GM21825 (cell line): ENCODE measurements at regions not wholly inside any gene's neighbourhood (a gene's known extent, or its start where the extent isn't known, plus 50 kb on each side); places are given as distances from the start of the nearest gene placed in this dataset.

Experiments used
- ATAC-seq: cut with Tn5 transposase; IDR thresholded peaks from one replicate; pipeline ENCODE4 v1.9.1; 2021; ENCODE audit warnings: mild to moderate bottlenecking, moderate library complexity; ENCODE audit not compliant: unreplicated experiment

- ATAC-seq = no peak
These were observed 248.4 kb downstream of the C16orf95 start for GRCh38 chr16:87068762-87069150.

DNA sequence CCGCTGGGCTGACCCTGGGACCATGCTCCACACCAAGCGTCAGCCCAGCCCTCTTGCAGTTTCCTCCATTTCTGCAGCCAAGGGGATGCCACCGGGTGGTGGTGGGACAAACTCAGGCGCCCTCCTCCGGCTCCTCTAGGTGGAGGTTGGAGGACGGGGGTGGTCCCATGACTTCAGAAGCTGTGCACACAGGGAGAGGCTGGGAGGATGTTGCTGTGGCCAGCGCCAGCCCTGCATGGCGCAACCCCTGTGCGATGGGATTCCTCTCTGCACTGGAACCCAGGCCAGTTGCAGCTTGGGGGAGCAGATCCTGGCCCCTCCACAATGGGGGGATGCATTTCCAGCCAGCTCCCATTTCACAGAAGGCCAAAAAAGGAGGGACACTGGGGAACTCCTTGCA, 246.5 kb downstream of the C16orf95 start:
- no peak for ATAC-seq

- ATAC-seq = no peak
These were observed 245.1 kb downstream of the C16orf95 start for GRCh38 chr16:87072101-87072500.

- no peak for ATAC-seq
These were observed 242.4 kb downstream of the C16orf95 start for GRCh38 chr16:87074641-87075318.

DNA sequence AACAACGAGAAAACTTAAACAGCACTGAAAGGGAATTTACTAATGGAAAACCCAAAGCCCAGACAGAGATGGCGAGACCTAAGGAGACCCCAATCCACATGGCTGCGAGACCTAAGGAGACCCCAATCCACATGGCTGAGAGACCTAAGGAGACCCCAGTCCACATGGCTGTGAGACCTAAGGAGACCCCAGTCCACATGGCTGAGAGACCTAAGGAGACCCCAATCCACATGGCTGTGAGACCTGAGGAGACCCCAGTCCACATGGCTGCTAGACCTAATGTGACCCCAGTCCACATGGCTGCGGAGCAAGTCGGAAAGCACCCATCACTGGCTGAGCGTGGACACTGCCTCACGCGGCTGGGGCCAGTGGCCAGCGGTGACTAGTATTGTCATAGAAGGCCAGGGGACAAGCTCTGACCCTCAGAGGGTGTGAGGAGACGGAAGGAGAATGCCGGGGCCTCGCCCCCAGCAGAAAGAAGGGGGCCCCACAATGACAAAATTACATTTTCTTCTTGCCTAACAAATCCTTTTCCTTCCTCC, 241.8 kb downstream of the C16orf95 start:
- no peak for ATAC-seq

- no peak for ATAC-seq
These were observed 240.8 kb downstream of the C16orf95 start for GRCh38 chr16:87076331-87076949.

DNA sequence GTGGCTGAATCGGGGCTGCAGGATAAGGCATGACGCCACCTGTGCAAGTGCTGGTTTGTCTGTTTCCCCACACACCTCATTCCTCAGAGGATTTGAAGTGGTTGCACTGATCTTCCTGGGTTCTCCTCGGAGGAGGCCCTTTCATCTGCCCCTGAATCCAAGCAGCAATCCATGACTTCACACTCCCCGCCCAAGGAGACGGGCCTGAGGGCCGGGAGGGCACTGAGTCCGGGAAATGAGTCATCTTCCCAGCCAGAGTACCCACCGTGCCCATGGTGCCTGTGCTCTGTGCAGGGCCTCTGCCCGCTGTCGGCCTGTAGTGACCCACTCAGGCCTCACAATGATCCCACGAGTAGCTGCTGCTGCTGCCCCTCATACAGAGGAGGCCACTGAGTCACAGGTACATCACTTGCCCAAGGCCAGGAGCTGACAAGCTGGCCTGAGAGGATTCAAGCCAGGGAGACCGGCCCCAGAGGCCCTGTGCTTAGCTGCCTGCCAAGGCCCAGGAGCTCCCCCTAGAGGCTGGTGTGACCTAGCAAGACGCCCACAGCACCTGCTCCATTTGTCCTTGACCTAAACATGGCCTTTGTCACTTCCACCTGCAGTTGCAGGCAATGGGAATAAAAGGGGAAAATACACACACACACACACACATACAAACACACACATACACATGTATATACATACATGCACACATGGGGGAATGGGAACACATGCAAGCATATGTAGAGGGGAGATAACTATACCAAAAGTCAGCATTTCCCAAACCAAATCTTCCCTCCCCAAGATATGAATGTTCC, 240.0 kb downstream of the C16orf95 start:
- no peak for ATAC-seq

DNA sequence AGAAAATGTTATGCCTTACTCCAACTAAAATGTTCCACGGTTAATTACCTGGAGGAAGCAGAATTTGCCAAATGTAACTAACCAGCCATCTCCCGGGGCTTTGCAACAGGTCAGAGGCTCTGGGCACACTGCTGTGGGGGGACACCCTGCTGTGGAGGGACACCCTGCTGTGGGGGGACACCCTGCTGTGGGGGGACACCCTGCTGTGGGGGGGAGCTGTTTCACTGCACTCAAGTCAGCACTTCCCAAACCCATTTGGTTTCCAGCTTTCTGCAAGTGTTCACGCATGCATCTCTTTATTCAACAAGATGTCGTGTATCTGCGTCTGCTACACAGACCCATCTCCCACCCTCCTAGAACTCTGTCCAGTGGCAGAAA, 239.5 kb downstream of the C16orf95 start:
- no peak for ATAC-seq

DNA sequence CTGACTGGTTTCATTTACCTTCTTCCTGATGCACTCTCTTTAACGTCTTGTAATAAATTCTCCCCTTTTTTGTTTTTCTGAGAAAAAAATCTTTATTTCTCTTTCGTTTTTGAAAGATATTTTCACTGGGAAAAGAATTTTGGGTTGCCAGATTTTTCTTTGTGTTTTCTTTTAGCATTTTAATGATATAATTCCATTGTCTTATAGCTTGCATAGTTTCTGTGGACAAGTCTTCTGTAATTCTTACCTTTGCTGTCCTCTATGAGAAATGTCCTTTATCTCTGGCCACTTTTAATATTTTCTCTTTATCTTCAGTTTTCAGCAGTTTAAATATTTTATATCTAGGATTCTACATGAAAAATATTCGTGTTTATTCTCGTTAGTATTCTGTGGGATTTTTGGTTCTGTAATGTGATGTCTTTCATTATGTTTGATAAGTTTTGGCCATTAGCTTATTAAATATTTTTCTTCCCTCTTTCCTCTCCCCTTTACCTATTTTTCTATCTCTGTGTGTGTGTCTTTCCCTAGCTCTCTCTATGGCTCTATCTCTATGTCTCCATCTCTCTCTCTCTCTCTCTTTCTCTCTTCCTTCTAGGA, 236.5 kb downstream of the C16orf95 start:
- ATAC-seq = no peak

DNA sequence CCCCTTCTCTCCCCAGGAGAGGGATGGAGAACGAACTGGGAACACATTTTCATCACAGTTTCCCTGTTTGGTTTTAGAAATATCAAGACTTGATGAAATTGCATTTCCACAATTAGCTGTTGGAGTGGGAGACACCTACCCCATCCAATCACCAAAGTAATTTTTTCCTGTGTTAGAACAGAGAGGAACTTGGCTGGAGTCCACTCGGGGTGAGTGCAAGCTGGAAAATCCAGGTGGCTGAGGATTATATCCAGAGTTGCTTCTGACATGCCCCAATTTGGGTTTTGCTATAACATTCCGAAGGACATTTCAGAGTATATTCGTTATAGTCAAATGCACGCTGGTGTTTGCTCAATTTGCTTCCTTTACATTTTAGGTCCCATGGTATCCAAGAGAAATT, 231.8 kb downstream of the C16orf95 start:
- ATAC-seq = no peak

DNA sequence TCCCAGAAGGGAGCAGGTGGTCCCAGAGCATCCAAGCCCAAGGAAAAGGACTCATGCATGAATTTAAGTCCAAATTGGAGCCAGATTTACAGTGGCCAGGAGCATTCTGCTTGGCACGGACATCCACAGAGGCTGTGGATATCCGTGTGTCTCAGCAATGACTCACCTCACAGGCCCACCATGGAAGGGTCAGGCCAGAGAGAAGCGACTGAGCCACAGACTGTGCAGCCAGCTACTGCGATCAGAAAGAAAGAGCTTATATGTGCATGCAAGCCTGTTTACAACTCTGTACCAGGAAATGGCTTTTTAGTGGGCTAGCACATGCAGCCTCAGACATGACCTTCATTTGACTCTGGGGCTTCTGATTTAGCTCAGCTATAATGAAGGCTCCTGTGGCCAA, 231.0 kb downstream of the C16orf95 start:
- ATAC-seq = no peak

DNA sequence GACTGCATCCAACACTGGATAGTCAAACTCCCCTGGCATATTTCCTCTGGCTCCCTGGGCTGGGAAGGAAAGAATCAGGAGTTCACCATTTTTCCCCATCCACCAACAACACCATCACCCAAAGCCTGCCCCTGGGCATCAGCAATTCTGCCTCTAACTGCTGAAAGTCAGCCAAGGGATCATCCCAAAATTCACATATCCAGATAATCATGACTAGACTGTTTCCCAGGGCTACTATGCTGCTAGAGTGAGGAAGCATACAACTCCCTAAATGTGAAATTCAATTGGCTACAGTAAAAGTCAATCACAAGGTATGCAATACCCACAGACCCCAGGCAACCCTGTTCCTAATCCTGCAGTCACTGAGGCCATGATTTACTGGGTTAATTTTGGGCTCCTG, 230.6 kb downstream of the C16orf95 start:
- no peak for ATAC-seq

DNA sequence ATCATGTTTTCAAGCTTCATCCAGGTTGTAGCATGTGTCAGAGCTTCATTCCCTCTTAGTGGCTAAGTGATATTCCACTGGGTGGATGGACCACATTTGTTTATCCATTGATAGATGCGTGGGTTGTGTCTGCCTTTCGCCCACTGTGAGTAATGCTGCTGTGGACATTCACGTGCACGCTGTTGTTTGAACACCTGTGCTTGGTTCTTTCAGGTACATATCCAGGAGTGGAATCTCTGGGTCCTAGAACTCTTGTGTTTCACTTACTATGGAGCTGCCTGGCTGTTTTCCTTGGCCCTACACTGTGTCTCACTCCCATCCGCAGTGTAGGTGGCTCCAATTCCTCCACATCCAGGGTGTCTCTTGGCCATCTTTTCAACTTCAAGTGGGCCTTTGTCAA, 224.2 kb downstream of the C16orf95 start:
- ATAC-seq = no peak

DNA sequence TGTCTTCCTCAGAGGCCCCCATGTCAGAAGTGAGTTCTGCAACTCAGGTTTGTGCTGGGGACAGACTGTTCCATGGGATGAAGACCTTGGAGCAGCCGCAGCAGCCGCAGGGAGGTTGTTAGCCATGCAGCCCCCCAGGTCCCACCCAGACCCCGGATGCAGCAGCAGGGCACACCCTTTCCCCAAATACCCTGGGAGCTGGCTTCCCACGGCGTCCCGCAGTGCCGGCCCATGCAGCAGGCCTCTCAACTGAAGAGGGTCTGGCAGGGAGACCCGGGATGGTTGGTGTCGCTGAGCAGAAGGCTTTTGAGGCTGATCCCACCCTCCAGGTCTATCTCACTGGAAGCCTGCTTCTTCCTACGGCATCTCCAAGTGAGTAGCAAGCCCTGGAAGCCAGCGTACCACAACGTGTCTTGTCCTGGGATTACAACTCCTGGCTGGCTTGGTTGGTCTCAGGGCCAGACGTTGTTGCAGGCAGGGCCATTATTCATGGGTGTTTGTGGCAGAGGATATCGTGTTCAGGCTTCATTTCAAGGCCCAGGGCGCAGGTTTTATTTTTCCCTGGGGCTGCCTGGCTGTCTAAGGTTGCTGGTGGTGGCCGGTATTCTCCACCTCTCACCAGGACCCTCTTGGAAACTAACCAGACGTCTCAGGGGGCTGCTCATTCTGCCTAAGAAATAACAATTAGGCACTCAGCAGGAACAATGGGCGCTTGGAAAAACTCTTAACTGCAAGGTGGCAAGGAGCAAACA, 223.2 kb downstream of the C16orf95 start:
- ATAC-seq = no peak

DNA sequence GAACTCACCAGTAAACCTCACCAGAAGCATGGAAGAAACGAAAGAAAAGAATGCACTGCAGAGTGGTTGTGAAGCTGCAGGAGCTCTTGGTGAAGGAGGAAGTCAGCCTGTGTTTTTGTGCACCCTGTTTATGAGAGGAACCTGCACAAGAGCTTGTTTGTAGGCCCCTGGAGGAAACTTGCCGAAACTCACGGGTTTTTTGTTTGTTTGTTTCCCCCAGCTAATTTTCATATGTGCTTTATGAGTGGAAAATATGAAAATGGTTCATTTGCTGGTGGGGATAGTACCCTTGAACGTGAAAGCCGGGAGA, 222.7 kb downstream of the C16orf95 start:
- ATAC-seq = no peak

DNA sequence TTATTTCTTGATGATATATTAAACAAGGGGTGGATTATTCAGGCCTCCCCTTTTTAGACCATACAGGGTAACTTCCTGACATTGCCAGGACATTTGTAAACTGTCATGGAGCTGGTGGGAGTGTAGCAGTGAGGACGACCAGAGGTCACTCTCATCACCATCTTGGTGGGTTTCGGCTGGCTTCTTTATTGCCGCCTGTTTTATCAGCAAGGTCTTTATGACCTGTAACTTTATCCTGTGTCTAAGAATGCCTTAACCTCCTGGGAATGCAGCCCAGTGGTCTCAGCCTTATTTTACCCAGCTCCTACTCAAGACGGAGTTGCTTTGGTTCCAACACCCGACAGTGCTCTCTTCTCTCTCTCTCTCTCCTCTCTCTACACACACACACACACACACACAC, 221.9 kb downstream of the C16orf95 start:
- ATAC-seq = no peak

DNA sequence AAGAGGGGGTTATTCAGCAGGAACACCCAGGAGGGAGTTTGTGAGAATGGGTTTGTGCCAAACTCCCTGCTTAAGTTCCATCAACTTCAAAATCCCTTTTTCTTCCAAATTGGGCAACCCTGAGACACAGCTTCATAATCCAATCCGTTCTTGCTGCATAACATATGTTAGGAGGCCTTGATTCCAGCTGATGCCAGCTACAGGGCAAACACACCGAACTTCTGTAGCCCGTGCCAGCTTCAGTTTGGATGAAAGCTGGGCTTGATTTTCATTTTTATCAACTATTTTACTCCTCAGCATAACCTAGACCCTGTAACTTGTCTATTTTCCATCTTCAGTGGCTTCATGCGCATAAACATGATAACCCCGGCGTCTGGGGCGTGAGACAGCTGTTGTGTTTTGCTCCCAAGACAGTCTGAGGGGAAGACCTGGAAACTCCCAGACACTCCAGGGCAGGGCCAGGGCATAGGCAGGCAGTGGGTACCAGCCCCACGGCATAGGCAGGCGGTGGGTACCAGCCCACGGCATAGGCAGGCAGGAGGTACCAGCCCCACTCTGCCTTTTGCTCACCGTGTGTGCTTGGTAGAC, 220.4 kb downstream of the C16orf95 start:
- no peak for ATAC-seq

GRCh38 chr16:87098361-87098760, 218.8 kb downstream of the C16orf95 start:
- ATAC-seq = no peak

- no peak for ATAC-seq
These were observed 218.0 kb downstream of the C16orf95 start for GRCh38 chr16:87098976-87099720.
